GM12875 (cell line): ENCODE measurements at regions not wholly inside any gene's neighbourhood (a gene's known extent, or its start where the extent isn't known, plus 50 kb on each side); places are given as distances from the start of the nearest gene placed in this dataset.

Experiments used
- H3K4me3 ChIP-seq: one replicate; pipeline ENCODE4 v1.5.1; 2011; ENCODE audit warnings: low read depth, low read length, control low read depth
- CTCF ChIP-seq: IDR thresholded peaks from 2 replicates; pipeline ENCODE4 v1.5.1; 2011; ENCODE audit warnings: low read depth, mild to moderate bottlenecking, control low read depth, inconsistent platforms, low read length, moderate library complexity, borderline replicate concordance; ENCODE audit not compliant: insufficient read depth

- H3K4me3 ChIP-seq = no peak overlapping the region
Observed at GRCh38 chr5:135158314-135158697, 124.3 kb upstream of the PITX1 start.

GRCh38 chr5:135157421-135158313 lies 123.6 kb upstream of the PITX1 start:
- no peak overlapping the region for H3K4me3 ChIP-seq
- no peak for TF ChIP-seq CTCF

More at GRCh38 chr5:135158314-135158697, 124.3 kb upstream of the PITX1 start:
- no peak for TF ChIP-seq CTCF

DNA sequence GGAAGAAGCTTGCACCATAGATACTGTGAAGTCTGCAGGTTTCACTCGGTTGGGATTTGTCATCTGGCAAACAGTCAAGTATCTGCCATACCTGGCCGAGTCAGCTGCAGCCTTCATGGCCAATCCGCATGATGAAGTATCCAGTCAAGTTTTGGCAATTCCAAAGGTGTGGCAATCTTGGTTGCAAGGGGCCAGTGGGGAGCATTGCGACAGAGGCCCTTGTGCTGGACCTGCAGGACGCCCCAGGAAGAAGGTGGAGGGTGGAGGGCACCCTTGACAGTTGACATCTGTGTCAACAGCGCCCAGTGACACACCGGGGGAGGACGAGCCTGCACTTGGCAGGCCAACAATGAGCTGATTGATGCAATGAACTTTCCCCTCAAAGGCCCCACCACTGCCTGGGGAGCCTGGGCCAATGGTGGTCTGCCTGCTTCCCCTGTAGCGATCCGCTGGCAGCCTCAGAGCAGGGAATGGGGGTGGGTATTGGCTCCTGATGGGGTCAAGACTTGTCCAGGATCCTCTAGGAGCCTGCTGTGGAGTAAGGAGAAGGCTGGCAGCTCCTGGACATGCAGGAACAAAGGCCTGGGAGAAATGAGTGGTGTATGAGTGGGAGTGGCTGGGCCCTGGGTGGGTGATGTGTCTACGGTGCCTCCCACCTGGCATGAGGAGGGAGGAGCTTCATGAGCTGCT lies 122.8 kb upstream of the PITX1 start:
- no peak for TF ChIP-seq CTCF
- no peak overlapping the region for H3K4me3 ChIP-seq

- H3K4me3 ChIP-seq = no peak overlapping the region
- TF ChIP-seq CTCF = no peak
Observed at GRCh38 chr5:135156337-135156714, 122.3 kb upstream of the PITX1 start.

DNA sequence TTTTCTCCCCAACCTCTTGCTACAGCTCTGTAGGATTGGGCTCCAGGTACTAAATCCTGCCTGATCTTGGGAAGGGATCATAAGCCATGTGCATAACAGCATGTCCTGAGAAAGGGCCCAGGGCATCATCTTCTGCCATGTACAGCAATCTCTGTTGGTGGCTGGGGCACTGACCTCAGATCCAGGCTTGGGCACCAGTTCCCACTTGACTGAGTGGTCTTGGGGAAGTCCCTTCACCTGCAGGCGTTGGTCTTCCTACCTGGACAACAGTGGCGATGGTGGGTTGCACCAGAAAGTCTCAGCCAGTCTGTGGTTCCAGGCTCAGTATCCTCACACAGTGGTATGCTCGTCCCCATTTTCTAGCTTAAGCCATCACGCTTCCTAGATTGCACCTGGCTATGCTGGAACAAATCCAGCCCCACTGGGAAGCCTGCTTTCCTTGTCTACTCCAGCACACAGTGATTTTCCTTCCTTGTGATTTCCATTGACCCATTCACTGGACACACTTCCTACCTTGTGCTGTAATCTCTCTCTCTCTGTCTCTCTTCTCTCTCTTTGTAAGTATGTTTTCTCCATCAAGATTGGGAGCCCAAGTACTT lies 121.7 kb upstream of the PITX1 start:
- H3K4me3 ChIP-seq = no peak overlapping the region
- no peak for TF ChIP-seq CTCF

- no peak overlapping the region for H3K4me3 ChIP-seq
Observed at GRCh38 chr5:135154961-135155360, 120.9 kb upstream of the PITX1 start.

More at GRCh38 chr5:135154961-135155360, 120.9 kb upstream of the PITX1 start:
- TF ChIP-seq CTCF = no peak
